Dendritic cell treated with granulocyte-macrophage colony-stimulating factor and Interleukin-4, amounts not matched to agents 40 ng/mL and 50 ng/mL, for 4 days (primary cell): ENCODE measurements at regions not wholly inside any gene's neighbourhood (a gene's known extent, or its start where the extent isn't known, plus 50 kb on each side); places are given as distances from the start of the nearest gene placed in this dataset.

ENCODE experiments used
- H3K27ac Mint-ChIP-seq: one replicate; pipeline ENCODE4 v1.8.0; 2022; ENCODE audit warnings: mild to moderate bottlenecking, mixed read lengths
- H3K27me3 Mint-ChIP-seq: one replicate; pipeline ENCODE4 v1.8.0; 2022; ENCODE audit warnings: mild to moderate bottlenecking, mixed read lengths
- H3K36me3 Mint-ChIP-seq: one replicate; pipeline ENCODE4 v1.8.0; 2022; ENCODE audit warnings: low read depth, mixed read lengths
- H3K4me1 Mint-ChIP-seq: one replicate; pipeline ENCODE4 v1.8.0; 2022; ENCODE audit warnings: low read depth, mixed read lengths
- H3K4me3 Mint-ChIP-seq: one replicate; pipeline ENCODE4 v1.8.0; 2022; ENCODE audit warnings: mild to moderate bottlenecking, moderate library complexity, mixed read lengths
- H3K9me3 Mint-ChIP-seq: one replicate; pipeline ENCODE4 v1.8.0; 2022; ENCODE audit warnings: mixed read lengths
- intact Hi-C: fragments of 100-400 bp; cut with micrococcal nuclease; formaldehyde crosslinking; loops from one replicate; pipeline ENCODE4 v1.15.0; 2022

DNA sequence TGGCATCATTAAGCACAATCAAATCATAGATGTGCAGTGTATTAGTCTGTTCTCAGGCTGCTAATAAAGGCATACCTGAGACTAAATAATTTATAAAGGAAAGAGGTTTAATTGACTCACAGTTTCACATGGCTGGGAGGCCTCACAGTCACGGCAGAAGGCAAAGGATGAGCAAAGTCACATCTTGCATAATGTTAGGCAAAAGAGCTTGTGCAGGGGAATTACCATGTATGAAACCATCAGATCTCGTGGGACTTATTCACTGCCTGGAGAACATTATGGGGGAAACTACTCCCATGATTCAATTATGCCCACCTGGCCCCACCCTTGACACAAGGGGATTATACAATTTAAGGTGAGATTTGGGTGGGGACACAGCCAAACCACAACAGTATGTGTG, 245.2 kb upstream of the DACH1 start:
- Mint-ChIP-seq H3K4me3 (no peak overlapping the region), H3K27ac (no peak overlapping the region), H3K27me3 (no peaks in the 10 kb centered on the region), H3K4me1 (no peaks in the 10 kb centered on the region), H3K9me3 (peaks cover 24% of the 10 kb centered on the region), H3K36me3 (no peaks in the 10 kb centered on the region)
- intact Hi-C loops, result no loop called here

- Mint-ChIP-seq H3K27me3 (no peaks in the 10 kb centered on the region), H3K27ac (no peak overlapping the region), H3K4me3 (no peak overlapping the region), H3K36me3 (no peaks in the 10 kb centered on the region), H3K9me3 (peaks cover 26% of the 10 kb centered on the region), H3K4me1 (no peaks in the 10 kb centered on the region)
- intact Hi-C loops, result no loop called here
These were observed 242.9 kb upstream of the DACH1 start for GRCh38 chr13:72109863-72110262.

- no peaks in the 10 kb centered on the region for H3K27me3 Mint-ChIP-seq
These were observed 237.7 kb upstream of the DACH1 start for GRCh38 chr13:72104656-72105180.

DNA sequence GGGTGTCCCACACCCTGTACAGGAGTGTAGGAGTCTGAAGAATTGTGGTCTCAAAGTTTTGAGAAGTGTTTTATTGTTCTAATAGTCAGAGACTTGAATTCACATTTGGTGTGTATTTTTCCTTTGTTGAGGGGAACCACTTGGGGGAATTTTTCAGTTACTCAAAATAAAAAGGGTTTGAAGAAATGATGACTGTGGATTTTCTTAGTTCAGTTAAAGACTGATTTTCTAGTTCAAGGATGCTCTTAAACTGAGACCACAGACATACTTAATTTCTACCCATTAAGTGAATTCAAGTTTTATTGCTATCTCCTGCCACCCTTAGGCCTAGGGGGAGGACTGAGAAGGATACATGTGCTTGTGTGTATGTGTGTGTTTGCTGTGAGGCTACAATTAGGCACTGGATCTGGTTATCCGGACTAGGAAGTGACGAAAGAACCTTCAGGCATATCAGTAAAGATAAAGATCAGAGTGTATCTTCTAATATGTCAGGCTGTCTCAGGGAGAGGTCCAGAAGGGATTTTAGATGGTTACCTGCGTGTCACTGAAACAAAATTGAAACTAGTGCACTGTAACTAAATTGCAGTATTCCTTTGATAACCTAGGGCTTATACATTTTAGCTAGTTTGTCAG, 234.9 kb upstream of the DACH1 start:
- Mint-ChIP-seq H3K4me3 (no peak overlapping the region), H3K36me3 (no peaks in the 10 kb centered on the region), H3K27me3 (no peaks in the 10 kb centered on the region), H3K9me3 (peaks cover 9% of the 10 kb centered on the region), H3K27ac (no peak overlapping the region), H3K4me1 (no peaks in the 10 kb centered on the region)
- intact Hi-C loops, result no loop called here

More at GRCh38 chr13:72104656-72105180, 237.7 kb upstream of the DACH1 start:
- H3K4me3 Mint-ChIP-seq, result no peak overlapping the region
- intact Hi-C loops, result no loop called here
- H3K27ac Mint-ChIP-seq, result no peak overlapping the region
- H3K36me3 Mint-ChIP-seq, result no peaks in the 10 kb centered on the region
- peaks cover 19% of the 10 kb centered on the region for H3K9me3 Mint-ChIP-seq
- no peaks in the 10 kb centered on the region for H3K4me1 Mint-ChIP-seq

GRCh38 chr13:72100339-72100738, 233.3 kb upstream of the DACH1 start:
- H3K4me1 Mint-ChIP-seq, result no peaks in the 10 kb centered on the region
- no peaks in the 10 kb centered on the region for H3K27me3 Mint-ChIP-seq
- H3K9me3 Mint-ChIP-seq, result no peaks in the 10 kb centered on the region
- H3K4me3 Mint-ChIP-seq, result no peak overlapping the region
- no peaks in the 10 kb centered on the region for H3K36me3 Mint-ChIP-seq
- no peak overlapping the region for H3K27ac Mint-ChIP-seq
- intact Hi-C loops, result no loop called here

GRCh38 chr13:72097568-72097967, 230.6 kb upstream of the DACH1 start:
- no peaks in the 10 kb centered on the region for H3K9me3 Mint-ChIP-seq
- H3K4me3 Mint-ChIP-seq, result no peak overlapping the region
- no peaks in the 10 kb centered on the region for H3K27me3 Mint-ChIP-seq
- H3K4me1 Mint-ChIP-seq, result no peaks in the 10 kb centered on the region
- H3K36me3 Mint-ChIP-seq, result no peaks in the 10 kb centered on the region
- no peak overlapping the region for H3K27ac Mint-ChIP-seq
- intact Hi-C loops, result no loop called here

GRCh38 chr13:72093262-72093661, 226.3 kb upstream of the DACH1 start:
- intact Hi-C loops, result no loop called here
- Mint-ChIP-seq H3K9me3 (peaks cover 11% of the 10 kb centered on the region), H3K4me3 (no peak overlapping the region), H3K27ac (no peak overlapping the region), H3K27me3 (no peaks in the 10 kb centered on the region), H3K4me1 (no peaks in the 10 kb centered on the region), H3K36me3 (no peaks in the 10 kb centered on the region)

- Mint-ChIP-seq H3K4me1 (no peaks in the 10 kb centered on the region), H3K27ac (no peak overlapping the region), H3K36me3 (no peaks in the 10 kb centered on the region), H3K27me3 (no peaks in the 10 kb centered on the region), H3K9me3 (no peaks in the 10 kb centered on the region), H3K4me3 (no peak overlapping the region)
- intact Hi-C loops, result no loop called here
These were observed 207.7 kb upstream of the DACH1 start for GRCh38 chr13:72074663-72075062.

DNA sequence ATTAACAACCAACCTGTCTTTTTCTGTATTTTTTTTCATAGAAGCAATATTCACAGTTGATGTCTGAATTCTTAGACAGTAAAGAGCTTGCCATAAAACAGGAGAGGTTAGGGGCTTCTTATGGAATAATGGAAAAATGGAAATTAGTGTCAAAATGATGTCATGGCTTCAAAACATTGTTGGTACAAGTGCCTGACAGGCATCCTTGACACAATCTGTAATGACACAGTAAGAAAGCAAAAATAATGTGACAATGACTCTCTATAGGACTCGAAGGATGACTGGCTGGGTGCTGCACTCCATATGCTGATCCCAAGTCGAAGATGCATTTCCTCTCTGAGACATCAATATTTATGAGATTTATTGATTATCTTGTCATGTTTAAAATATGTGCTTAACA, 205.3 kb upstream of the DACH1 start:
- intact Hi-C loops, result no loop called here
- no peaks in the 10 kb centered on the region for H3K36me3 Mint-ChIP-seq
- H3K4me3 Mint-ChIP-seq, result no peak overlapping the region
- no peaks in the 10 kb centered on the region for H3K27me3 Mint-ChIP-seq
- H3K27ac Mint-ChIP-seq, result no peak overlapping the region
- H3K4me1 Mint-ChIP-seq, result no peaks in the 10 kb centered on the region
- no peaks in the 10 kb centered on the region for H3K9me3 Mint-ChIP-seq

- Mint-ChIP-seq H3K4me1 (no peaks in the 10 kb centered on the region), H3K27me3 (no peaks in the 10 kb centered on the region), H3K36me3 (no peaks in the 10 kb centered on the region), H3K9me3 (peaks cover 2% of the 10 kb centered on the region), H3K4me3 (no peak overlapping the region), H3K27ac (no peak overlapping the region)
- intact Hi-C loops, result no loop called here
These were observed 204.7 kb upstream of the DACH1 start for GRCh38 chr13:72071713-72072112.

GRCh38 chr13:72062566-72062965, 195.6 kb upstream of the DACH1 start:
- Mint-ChIP-seq H3K4me3 (no peak overlapping the region), H3K36me3 (no peaks in the 10 kb centered on the region), H3K9me3 (peaks cover 58% of the 10 kb centered on the region), H3K27me3 (no peaks in the 10 kb centered on the region), H3K4me1 (no peaks in the 10 kb centered on the region), H3K27ac (no peak overlapping the region)
- intact Hi-C loops, result no loop called here

DNA sequence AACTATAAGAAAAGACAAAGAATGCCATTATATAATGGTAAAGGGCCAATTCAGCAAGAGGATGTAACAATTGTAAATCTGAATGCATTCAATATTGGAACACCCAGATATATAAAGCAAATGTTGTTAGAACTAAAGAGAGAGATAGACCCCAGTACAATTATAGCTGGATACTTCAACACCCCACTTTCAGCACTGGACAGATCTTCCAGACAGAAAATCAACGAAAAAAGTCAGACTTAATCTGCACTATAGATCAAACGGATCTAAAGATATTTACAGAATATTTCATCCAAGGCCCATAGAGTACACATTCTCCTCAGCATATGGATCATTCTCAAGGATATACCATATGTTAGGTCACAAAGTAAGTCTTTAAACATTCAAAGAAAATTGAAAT, 194.6 kb upstream of the DACH1 start:
- Mint-ChIP-seq H3K27ac (no peak overlapping the region), H3K9me3 (peaks cover 59% of the 10 kb centered on the region), H3K4me3 (no peak overlapping the region), H3K4me1 (no peaks in the 10 kb centered on the region), H3K36me3 (no peaks in the 10 kb centered on the region), H3K27me3 (no peaks in the 10 kb centered on the region)
- intact Hi-C loops, result no loop called here

DNA sequence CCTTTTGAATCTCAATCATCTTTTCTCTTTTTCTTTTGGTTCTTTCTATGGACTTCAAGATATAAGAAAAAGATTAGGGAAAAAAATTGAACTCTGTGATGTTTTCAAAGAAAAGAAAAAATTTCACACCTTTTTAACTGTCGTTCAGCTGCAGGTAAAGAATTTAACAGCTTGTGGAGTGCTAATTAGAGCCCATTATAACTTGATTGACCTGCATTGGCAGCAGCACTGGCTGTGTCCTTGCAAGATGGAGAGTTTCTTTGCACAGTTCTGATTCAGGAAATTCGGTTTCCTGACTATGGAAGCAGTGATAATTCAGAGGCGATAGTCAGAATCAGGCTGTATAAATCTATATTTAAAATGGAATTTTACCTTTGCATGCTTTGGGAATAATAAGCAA, 183.2 kb upstream of the DACH1 start:
- H3K4me1 Mint-ChIP-seq, result no peaks in the 10 kb centered on the region
- no peak overlapping the region for H3K4me3 Mint-ChIP-seq

DNA sequence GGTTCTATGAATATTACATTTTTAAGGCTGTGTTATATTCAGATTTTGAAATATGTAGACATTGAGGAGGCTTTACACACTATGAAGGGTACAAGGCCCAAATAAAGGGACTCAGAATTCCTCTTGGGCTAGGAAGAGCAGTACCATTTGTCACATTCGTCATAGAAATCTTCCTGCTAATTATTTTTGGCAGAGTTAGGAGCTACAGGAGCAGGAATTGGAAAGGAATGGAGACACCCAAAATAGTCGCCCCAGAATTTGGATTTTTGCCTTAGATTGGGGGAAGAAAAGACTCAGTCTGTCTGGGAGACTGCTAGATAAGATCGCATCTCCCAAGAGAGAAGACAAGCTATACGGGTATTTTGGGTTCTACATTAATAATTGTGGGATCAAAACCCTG, 176.4 kb upstream of the DACH1 start:
- Mint-ChIP-seq H3K4me1 (no peaks in the 10 kb centered on the region), H3K36me3 (no peaks in the 10 kb centered on the region), H3K9me3 (peaks cover 35% of the 10 kb centered on the region), H3K27ac (no peak overlapping the region), H3K27me3 (no peaks in the 10 kb centered on the region), H3K4me3 (no peak overlapping the region)
- intact Hi-C loops, result no loop called here

More for the DNA sequence above, 183.2 kb upstream of the DACH1 start:
- no peaks in the 10 kb centered on the region for H3K27me3 Mint-ChIP-seq
- intact Hi-C loops, result no loop called here
- no peak overlapping the region for H3K27ac Mint-ChIP-seq
- peaks cover 23% of the 10 kb centered on the region for H3K9me3 Mint-ChIP-seq
- no peaks in the 10 kb centered on the region for H3K36me3 Mint-ChIP-seq

- Mint-ChIP-seq H3K9me3 (peaks cover 40% of the 10 kb centered on the region), H3K27me3 (no peaks in the 10 kb centered on the region), H3K27ac (no peak overlapping the region), H3K4me1 (no peaks in the 10 kb centered on the region), H3K36me3 (no peaks in the 10 kb centered on the region), H3K4me3 (no peak overlapping the region)
- intact Hi-C loops, result no loop called here
These were observed 174.2 kb upstream of the DACH1 start for GRCh38 chr13:72041165-72041564.
